NCI-H774 (cell line): ENCODE measurements at regions not wholly inside any gene's neighbourhood (a gene's known extent, or its start where the extent isn't known, plus 50 kb on each side); places are given as distances from the start of the nearest gene placed in this dataset.
"Not testable (repeated sequence)": the region's sequence is repeated elsewhere in the genome, so short reads cannot be mapped to it uniquely, and the experiment has no call there.

ENCODE experiments used
- DNase-seq: peaks from one replicate; lab custom pipeline; 2025; lab: John Stamatoyannopoulos, UW

DNA sequence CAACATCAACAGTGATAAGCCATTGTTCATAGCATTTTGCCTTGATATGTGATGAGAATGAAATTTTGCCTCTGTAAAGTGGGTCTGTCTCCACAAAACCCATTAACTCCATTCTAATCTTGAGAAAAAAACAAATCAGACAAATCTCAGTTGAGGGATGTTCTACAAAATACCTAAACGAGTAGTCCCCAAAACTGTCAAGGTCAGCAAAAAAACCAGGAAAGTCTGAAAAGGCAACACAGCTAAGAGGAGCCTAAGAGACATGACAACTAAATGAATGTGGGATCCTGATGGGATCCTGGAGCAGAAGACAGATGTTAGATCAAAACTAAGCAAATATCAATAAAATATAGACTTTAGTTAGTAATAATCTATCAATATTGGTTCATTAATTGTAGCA lies 431.6 kb upstream of the SPTLC3 start:
- no peak for DNase-seq

DNA sequence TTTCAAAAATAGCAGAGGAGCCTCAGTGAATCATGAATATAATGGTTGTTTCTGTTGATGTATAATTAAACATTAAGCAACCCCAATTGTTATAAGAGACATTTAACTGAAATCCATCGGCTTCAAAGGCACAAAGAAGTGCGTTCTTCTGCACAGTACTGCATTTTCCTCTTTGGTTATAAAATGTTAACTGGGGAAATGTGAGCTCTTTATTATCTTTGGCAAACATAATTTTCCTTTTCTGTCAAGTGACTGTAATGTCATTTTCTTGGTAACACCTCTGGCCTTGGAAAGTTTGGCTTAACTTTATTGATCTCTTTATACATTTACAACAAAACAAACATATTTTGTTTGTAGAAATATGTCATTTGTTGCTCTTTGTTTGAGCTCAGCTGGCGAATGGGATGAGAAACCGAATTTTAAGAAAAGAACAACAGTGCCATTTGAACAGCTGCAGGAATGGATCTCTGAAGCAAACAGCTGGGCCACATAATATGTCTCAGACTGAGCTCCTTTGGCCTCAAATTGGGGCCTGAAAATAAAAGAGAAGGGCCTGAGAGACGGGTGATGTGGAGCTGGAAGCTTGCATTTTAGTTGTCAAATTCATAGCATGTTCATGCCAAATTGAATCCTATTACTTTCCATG lies 427.0 kb upstream of the SPTLC3 start:
- no peak for DNase-seq

DNA sequence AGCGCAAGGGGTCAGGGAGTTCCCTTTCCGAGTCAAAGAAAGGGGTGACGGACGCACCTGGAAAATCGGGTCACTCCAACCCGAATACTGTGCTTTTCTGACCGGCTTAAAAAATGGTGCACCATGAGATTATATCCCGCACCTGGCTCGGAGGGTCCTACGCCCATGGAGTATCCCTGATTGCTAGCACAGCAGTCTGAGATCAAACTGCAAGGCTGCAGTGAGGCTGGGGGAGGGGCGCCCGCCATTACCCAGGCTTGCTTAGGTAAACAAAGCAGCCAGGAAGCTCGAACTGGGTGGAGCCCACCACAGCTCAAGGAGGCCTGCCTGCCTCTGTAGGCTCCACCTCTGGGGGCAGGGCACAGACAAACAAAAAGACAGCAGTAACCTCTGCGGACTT lies 426.1 kb upstream of the SPTLC3 start:
- DNase-seq = not testable (repeated sequence)

DNA sequence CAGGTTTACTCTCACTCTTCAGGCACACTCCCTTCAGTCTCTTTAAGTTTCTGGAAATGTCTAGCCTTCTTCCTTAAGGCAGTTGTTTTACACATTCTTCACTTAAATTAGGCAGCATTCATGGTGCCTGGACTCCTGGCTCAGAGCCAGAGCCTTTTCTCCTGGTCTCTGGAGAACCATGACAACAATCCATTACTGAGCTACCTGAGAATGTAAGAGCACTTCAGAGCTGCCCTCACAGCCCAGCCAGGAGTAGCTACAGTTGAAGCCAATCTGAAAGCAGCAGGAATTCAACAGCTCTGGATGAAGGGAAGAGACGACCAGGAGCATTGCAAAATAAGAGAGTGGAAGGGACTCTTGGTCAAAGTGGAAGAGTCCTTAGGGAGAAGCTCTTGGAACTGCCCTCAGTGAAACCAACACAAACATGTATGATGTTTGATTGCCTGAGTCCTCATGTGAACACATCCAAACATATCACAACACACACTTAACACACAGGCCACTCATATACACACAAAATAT lies 416.8 kb upstream of the SPTLC3 start:
- DNase-seq = peak; percentile 74

DNA sequence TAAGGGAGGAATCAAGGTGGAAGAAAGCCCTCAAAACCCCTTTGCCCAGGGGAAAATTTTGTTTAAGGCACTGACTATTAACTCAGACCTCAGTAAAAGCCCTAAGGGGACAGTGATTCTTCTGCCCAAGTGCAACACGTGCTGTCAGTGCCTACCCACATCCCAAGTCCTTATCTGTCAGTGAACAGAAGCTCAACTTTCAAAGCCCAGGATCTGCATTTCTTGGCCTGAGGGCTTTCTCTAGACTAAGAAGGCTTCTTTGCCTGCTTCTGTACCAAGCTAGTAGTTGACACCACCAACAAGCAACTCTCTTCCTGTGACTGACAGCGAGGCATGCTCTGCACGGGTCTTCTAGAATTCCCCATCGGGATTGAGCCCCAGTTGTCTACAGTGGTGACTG lies 416.0 kb upstream of the SPTLC3 start:
- no peak for DNase-seq

DNA sequence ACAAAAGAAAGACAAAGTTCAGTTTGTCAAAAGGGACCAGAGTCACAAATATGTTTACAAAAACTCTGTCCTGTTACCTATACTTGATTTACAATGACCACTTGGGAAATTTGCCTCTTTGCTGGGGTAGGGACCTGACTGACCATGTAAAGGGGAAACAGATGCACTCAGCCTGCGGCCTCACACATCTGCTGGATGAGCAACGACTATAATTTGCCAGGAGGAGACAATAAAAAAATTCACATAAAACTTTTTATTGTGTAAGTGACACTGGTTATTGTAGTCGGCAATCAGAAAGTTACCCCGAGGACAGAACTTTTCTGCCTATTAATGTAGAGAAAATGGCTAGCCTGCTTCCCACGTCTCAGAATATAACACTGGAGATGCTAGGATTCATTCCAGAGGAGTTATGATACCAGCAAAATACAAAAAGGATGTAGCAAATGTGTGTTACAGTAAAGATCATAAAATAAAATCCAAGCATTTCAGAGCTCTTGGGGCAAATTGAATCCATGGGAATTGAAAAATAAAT lies 415.4 kb upstream of the SPTLC3 start:
- no peak for DNase-seq

DNA sequence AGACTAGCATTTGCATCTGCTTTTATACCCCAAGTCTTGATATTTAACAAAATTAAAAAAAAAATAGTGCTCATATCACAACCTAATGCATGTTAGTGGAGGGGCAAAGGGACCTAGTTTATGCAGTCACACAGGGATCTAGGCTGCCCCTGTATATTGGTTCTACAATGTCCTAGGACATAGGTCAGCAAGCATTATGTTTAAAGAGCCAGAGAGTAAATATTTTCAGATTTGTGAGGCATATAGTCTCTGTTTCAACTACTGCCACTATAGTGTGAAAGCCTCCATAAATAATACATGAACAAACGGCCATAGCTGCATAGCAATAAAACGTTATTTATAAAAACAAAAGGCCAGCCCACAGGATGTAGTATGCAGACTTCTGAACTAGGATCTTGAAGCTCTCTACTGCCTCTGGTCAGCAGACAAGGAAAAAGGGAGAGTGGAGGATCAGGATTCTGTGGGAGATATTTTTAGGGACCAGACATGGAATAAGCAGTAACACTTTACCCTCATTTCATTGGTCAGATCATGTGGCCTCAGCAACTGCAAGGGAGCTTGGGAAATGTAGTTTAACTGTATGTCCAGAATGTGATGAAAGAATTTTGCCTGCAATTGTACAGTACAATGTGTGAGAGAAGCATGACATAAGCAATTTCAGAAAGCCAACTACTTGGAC lies 414.2 kb upstream of the SPTLC3 start:
- DNase-seq = peak; percentile 26

DNA sequence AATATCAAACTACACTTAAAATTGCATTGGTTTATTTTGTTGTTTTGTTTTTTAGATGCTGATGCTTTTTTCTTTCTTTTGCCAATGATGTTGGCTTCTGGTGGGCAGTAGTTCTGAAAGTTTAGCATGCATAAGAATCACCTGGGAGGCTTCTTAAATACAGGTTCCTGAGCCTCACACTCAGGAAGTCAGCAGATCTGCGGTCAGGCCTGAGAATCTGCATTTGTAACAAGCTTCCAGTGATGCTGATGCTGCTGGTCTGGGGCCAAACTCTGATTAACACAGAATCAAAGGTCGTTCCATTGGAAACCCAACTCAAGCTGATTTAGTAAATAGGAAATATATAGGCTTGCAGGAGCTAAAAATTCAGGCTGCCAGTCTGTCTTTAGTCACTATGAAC lies 412.9 kb upstream of the SPTLC3 start:
- DNase-seq = no peak

DNA sequence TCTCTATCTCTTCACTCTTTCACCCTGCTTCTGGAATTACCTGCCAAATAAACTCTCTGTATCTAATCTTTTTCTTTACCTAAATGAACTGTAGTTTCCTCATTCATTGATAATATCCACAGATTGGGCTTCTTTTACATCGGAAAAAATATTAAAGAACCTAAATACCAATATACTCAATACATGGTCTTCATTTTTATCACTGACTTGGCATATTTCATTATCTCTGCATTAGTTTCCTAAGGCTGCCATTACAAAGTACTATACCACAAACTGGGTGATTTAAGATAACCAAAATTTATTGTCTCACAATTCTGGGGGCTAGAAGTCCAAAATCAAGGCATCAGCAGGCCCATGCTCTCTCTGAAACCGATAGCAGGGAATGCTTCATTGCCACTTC lies 411.9 kb upstream of the SPTLC3 start:
- no peak for DNase-seq

DNA sequence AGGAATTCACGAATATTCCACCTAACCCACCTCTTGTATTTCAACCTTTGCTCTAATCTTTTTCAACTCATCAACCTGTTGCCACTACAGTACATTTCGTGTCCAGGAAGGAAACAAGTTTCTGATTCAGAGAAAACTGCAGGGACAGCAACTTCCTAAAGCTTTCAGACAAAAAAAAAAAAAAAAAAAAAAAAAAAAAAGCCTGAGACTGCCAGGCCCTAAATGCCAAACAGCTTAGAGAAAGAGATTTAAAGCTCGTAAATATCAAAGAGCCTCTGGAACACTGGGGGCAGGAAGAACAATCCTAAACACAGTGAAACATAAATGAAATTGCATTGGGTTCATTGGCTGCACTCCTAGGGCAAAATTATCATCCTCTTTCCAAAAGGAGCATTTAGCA lies 411.2 kb upstream of the SPTLC3 start:
- no peak for DNase-seq

DNA sequence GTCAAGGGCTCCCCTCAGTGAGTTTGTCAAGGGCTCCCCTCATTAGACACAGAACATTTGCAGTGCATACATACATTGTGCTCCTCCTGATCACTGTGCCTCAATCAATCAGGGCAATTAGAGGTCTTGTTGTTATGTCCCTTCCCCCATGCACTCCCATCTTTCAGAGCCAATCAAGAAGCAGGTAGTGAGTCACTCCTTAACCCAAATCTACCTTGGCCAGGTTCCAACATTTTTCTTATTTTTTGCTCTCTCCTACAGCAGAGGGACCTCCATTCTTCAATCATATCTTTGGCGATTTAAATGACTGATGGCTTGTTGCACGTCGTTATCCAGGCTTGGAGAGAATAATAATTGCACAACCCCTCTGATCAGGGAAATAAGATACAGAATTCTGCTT lies 409.9 kb upstream of the SPTLC3 start:
- no peak for DNase-seq

DNA sequence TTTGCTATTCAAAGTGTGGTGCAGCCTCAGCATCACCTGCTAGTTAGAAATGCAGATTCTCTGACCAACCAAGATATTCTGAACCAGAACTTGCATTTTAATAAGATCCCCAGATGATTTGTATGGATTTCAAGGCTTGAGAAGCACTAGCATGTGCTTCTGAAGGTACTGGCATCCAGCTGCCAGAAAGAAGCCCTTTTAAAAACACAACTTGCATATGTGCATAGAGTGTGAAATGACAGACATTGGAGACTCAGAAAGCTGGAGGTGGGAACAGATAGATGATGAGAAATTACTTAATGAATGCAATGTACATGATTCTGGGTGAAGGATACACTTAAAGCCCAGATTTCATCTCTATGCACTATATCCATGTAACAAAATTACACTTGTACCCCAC lies 409.3 kb upstream of the SPTLC3 start:
- DNase-seq = no peak

DNA sequence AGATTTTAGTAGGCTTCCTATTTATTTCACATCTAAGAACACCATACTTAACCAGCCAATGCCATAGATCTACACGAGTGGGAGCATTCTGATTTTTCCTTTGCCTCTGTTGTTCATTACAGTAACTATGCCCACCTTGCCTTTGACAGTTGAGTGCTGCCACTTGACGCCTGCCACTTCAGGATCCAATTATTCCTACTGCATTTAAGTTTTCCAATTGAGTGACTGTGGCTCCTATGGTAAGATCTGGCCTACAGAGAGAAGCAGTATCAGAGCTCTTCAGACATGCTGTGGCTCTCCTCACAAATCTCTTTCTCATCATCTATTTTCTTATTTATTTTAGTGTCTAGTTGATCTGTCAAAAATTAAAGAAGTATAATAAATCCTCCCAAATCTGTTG lies 403.0 kb upstream of the SPTLC3 start:
- no peak for DNase-seq

DNA sequence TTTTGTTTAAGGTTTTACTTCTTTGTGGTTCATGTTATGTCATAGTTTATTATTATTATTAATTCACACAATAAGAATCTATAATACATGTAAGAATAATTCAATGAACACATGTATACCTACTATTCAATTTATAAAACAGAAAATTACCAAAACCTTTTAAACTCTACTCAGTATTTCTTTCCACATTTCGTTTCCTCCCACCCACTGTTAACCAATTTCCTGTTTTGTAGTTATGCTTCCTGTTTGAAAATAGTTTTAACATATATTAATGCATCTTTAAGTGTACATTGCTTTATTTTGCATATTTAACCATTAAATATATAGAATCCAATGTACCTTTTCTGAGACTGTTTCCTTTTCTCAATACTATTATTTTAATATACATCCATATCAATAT lies 397.9 kb upstream of the SPTLC3 start:
- no peak for DNase-seq

DNA sequence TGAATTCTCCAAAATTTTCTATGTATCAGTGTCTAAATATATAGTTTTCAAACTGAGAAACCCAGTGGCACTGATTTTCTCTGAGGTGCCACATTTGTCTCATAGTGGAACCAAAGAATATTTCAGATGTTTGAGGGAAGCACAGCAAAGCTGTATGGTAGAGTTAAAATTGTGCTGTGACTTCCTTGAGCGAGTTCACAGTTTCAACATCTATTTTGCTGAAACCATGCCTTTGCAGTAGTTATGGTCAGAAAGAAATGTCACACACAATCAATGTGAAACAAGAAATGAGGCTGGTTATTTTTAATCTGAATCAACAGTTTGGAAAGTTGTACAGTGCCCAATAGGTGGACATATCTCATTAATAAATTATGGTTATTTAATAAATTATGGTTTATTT lies 394.0 kb upstream of the SPTLC3 start:
- no peak for DNase-seq

DNA sequence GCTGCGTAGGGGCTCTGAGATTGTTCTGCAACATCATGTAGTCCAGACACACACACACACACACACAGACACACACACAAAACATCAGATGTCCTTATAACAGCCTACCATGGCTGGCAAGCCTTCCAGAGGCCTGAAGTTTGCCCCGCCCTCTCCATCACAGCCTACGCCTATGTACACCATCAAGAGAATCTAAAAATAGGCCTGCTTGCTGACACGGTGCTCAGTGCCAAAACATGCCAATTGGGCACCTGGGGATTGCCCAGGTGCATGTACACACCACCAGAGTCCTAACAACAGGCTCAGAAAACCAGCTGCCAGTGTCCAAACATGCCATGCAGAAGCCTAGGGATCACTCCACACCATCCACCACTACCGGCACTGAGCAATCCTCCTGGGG lies 391.7 kb upstream of the SPTLC3 start:
- no peak for DNase-seq

DNA sequence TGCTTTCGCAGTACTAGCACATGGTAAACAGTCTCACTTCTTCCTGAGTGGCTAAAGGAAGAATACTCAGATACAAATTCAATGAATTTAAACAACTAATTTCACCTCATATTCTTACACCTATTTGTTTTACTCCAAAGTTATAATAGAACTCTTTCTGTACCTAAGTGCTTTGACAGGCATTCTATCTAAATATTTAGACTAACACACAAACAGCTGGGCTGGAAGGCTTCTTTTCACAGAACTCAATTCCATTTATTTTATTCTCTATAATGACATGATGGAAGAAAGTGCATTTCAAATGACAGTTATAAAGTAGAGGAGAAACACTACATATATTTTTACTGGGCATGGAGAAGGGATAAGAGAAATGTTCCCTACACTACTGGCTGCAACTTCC lies 384.9 kb upstream of the SPTLC3 start:
- DNase-seq = no peak

DNA sequence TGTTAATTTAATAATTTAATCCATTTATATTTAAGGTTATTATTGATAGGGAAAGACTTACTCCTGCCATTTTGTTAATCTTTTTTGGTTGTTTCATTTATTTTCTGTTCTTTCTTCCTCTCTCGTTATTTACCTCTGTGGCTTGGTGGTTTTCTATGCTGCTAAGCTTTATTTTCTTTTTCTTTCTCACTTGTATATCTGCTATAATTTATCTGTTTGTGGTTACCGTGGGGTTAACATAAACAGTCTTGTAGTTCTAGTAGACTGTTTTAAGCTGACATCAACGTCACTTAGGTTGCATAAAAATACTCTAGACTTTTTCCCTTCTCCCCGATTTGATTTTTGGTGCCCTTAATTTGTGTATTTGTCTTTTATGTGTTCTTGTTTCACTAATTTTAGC lies 381.3 kb upstream of the SPTLC3 start:
- DNase-seq = no peak

DNA sequence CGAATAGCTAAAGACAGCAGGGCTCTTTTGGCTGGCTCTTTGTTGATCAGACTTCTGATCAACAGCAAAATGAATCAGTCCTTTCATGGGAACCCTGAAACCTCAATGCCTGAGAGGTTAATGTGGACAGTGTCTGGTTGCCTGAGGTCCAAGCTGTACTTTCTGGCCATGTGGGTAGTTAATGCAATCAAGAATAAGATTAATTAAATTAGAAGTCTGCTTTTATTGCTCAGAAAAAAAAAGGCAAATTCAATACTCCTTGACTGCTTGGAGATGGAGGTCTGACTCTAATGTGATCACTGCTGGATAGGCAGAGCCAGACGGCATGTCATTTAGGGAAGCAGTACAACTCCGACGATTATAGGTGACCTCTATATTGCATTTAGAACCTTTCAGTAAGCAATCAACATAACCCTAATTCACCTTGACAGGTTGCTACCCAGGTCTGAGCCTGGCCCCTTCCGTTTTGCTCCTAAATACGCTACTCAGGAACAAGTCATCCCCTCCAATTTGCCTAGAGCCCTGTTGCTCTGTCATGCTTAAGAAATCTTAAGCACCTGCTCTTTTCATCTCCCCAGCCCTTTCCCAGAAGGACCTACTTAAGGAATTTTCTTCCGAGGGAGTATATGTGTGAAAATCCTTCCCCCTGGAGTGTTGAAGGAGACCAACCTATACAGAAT lies 370.0 kb upstream of the SPTLC3 start:
- no peak for DNase-seq

DNA sequence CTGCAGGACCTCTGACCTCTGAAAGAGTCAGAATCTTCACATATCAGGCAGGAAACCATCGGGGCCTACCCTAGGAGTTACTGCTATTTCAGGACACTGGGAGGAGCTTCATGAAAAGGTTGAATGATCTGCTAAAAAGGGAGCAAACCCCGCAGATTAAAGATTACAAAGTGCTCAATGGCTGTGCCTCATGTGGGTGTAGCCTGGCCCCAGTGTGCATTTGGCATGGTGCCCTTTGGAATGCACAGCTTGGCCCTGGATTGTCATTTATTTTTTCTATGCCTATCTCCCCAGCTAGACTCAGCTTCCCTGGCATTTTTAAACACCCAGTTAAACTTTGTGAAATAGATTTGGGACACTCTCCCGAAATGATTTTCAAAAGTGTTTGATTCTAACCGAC lies 368.5 kb upstream of the SPTLC3 start:
- DNase-seq = no peak

DNA sequence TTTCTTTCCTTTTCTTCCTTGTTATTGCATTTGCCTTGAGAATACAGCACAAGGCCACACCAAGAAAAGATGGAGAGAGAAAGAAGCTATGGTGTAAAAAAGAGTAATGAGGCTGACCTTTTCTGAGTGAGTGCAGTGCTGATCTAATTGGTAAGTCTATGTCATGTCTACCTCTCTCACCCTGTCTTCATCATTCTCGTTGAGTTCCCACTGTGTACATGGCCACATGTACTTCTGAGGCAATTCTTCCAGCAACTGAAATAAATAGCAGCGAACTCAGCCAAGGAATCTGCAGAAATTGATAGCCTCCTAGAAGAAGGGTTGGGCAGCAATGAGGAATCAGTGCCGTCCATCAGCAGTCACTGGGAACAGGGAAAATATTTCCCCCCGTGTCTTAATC lies 367.2 kb upstream of the SPTLC3 start:
- DNase-seq = no peak

DNA sequence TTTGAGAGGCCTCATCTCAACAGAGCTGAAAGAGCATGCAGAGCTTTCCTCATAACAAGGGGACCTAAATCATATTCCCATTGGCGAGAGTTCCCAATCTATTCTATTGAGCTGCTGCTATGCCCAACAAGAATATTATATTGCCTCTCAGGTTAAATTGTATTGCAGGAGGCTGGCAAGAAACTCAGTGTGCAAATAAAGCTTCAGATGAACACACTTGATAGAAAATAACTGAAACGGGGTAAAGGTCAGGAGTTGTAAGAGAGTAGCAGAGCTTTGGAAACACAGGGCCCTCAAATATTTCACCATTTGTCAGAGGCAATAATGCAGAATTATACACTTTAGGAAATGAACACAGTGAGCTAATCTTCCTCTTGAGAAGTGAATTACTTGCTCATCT lies 364.3 kb upstream of the SPTLC3 start:
- DNase-seq = no peak

DNA sequence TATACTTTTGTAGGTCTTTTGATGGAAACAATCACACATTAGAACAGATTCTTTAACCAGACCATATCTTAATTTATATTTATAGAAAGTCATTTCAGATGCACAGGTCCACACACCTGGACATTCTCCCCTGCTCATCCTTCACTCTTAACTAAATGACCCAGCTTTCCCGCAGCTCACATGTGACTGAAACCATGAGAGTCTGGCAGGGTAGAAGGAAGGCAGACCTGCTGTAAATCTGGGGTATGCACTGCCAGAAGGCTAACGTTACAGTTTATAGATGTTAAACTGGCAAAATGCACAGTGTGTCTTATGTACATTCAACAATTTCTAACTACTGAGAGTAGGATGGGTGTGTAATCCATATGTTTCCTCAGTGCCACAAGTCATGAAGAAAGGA lies 359.5 kb upstream of the SPTLC3 start:
- DNase-seq = no peak
